ENCODE measurements at regions not wholly inside any gene's neighbourhood (a gene's known extent, or its start where the extent isn't known, plus 50 kb on each side); places are given as distances from the start of the nearest gene placed in this dataset.

- no peaks in the 10 kb centered on the region for H3K36me3 ChIP-seq (ENCODE audit: insufficient read depth, low read length)
- H3K4me2 ChIP-seq (ENCODE audit: low read length) = no peak overlapping the region
- no peaks in the 10 kb centered on the region for H3K36me3 Mint-ChIP-seq (ENCODE audit: low read depth, unreplicated experiment)
- no peak overlapping the region for H3K27ac Mint-ChIP-seq (ENCODE audit: unreplicated experiment)
- DNase-seq (ENCODE audit: low read depth) = no peak
- H3K27me3 Mint-ChIP-seq (ENCODE audit: low read depth, unreplicated experiment) = no peaks in the 10 kb centered on the region
- no peaks in the 10 kb centered on the region for H3K27me3 ChIP-seq (ENCODE audit: insufficient read depth, low read length)
- no peak overlapping the region for H3K4me3 ChIP-seq (ENCODE audit: insufficient read depth, low read depth, low read length)
- TF ChIP-seq EZH2 (IDR thresholded peaks at IDR 0.05; ENCODE audit: insufficient read depth, low read length) = no peak
- no peak for TF ChIP-seq CTCF (IDR thresholded peaks at IDR 0.05; ENCODE audit: insufficient read depth, low read depth, low read length)
- H3K27ac ChIP-seq (ENCODE audit: low read depth, low read length) = no peak overlapping the region
- FAIRE-seq = no peak
- H3K4me1 Mint-ChIP-seq (ENCODE audit: low read depth, unreplicated experiment) = no peaks in the 10 kb centered on the region
- no peak overlapping the region for H2AFZ ChIP-seq (ENCODE audit: low read depth, low read length)
- H3K9me3 ChIP-seq (ENCODE audit: insufficient read depth, low read depth, low read length) = no peaks in the 10 kb centered on the region
- no peak overlapping the region for H3K9ac ChIP-seq (ENCODE audit: low read length)
- H3K79me2 ChIP-seq (ENCODE audit: insufficient read depth, low read length) = no peaks in the 10 kb centered on the region
- no peaks in the 10 kb centered on the region for H3K4me1 ChIP-seq (ENCODE audit: insufficient read depth, low read length)
- peaks cover 4% of the 10 kb centered on the region for H3K9me3 Mint-ChIP-seq (ENCODE audit: unreplicated experiment)
- no peak overlapping the region for H3K4me3 Mint-ChIP-seq (ENCODE audit: unreplicated experiment)
- no peaks in the 10 kb centered on the region for H4K20me1 ChIP-seq (ENCODE audit: insufficient read depth, low read length)
These were observed 669.5 kb downstream of the SQOR start for GRCh38 chr15:46304321-46304720.

DNA sequence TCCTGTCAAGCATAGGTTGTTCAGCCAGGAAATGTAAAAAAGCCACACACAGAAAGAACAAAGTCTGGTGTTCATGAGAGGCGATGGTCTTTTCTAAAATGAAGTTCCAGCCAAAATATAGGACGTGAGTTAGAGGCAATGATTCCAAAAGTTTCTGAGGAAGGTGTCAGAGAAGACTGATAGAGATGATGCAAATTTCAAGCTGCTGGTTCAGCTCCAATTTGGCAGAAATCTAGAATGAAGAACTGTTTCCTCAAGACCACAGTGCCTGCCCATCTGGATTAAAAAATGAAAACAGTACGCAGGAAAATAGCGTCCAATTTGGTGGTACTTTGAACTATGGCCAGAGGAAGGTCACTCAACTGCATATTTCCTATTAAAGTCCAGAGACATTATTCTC, 672.9 kb downstream of the SQOR start:
- Mint-ChIP-seq H3K27me3 (ENCODE audit: low read depth, unreplicated experiment) (no peaks in the 10 kb centered on the region), H3K4me1 (ENCODE audit: low read depth, unreplicated experiment) (no peaks in the 10 kb centered on the region), H3K9me3 (ENCODE audit: unreplicated experiment) (peaks cover 4% of the 10 kb centered on the region), H3K36me3 (ENCODE audit: low read depth, unreplicated experiment) (no peaks in the 10 kb centered on the region), H3K27ac (ENCODE audit: unreplicated experiment) (no peak overlapping the region), H3K4me3 (ENCODE audit: unreplicated experiment) (no peak overlapping the region)
- no peak overlapping the region for H3K27ac ChIP-seq (ENCODE audit: low read depth, low read length)
- no peaks in the 10 kb centered on the region for H3K4me1 ChIP-seq (ENCODE audit: insufficient read depth, low read length)
- H4K20me1 ChIP-seq (ENCODE audit: insufficient read depth, low read length) = no peaks in the 10 kb centered on the region
- H3K27me3 ChIP-seq (ENCODE audit: insufficient read depth, low read length) = no peaks in the 10 kb centered on the region
- no peak for DNase-seq (ENCODE audit: low read depth)
- H3K4me3 ChIP-seq (ENCODE audit: insufficient read depth, low read depth, low read length) = no peak overlapping the region
- H3K4me2 ChIP-seq (ENCODE audit: low read length) = no peak overlapping the region
- no peaks in the 10 kb centered on the region for H3K36me3 ChIP-seq (ENCODE audit: insufficient read depth, low read length)
- TF ChIP-seq EZH2 (IDR thresholded peaks at IDR 0.05; ENCODE audit: insufficient read depth, low read length) (no peak), CTCF (IDR thresholded peaks at IDR 0.05; ENCODE audit: insufficient read depth, low read depth, low read length) (no peak)
- H3K9ac ChIP-seq (ENCODE audit: low read length) = no peak overlapping the region
- H3K9me3 ChIP-seq (ENCODE audit: insufficient read depth, low read depth, low read length) = no peaks in the 10 kb centered on the region
- H2AFZ ChIP-seq (ENCODE audit: low read depth, low read length) = no peak overlapping the region
- no peak for FAIRE-seq
- no peaks in the 10 kb centered on the region for H3K79me2 ChIP-seq (ENCODE audit: insufficient read depth, low read length)

DNA sequence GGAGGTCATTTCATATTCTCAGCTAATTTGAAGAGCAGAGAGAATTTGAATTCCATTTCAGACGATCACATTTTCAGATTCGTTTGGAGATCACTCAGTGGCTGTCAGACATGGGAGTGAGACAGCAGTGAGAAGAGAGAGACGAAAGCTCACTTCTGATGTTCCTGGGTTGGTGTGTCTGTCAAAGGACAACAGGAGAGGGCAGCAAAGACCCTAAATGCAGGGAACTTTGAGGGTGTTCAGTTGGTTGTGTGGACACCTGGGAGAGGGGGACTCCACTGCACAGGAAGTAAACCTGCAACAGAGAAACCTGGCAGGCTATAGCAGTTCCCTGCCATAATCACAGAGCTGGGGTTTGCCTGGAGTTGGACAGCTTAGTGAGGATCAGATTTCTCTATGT, 675.1 kb downstream of the SQOR start:
- Histone ChIP-seq H3K4me1 (ENCODE audit: insufficient read depth, low read length) (no peaks in the 10 kb centered on the region), H3K79me2 (ENCODE audit: insufficient read depth, low read length) (no peaks in the 10 kb centered on the region), H4K20me1 (ENCODE audit: insufficient read depth, low read length) (no peaks in the 10 kb centered on the region), H3K36me3 (ENCODE audit: insufficient read depth, low read length) (no peaks in the 10 kb centered on the region), H2AFZ (ENCODE audit: low read depth, low read length) (no peak overlapping the region), H3K4me3 (ENCODE audit: insufficient read depth, low read depth, low read length) (no peak overlapping the region), H3K9me3 (ENCODE audit: insufficient read depth, low read depth, low read length) (no peaks in the 10 kb centered on the region), H3K27me3 (ENCODE audit: insufficient read depth, low read length) (no peaks in the 10 kb centered on the region), H3K4me2 (ENCODE audit: low read length) (no peak overlapping the region), H3K27ac (ENCODE audit: low read depth, low read length) (no peak overlapping the region), H3K9ac (ENCODE audit: low read length) (no peak overlapping the region)
- FAIRE-seq (no peak), DNase-seq (ENCODE audit: low read depth) (no peak)
- Mint-ChIP-seq H3K36me3 (ENCODE audit: low read depth, unreplicated experiment) (no peaks in the 10 kb centered on the region), H3K4me1 (ENCODE audit: low read depth, unreplicated experiment) (no peaks in the 10 kb centered on the region), H3K9me3 (ENCODE audit: unreplicated experiment) (peaks cover 4% of the 10 kb centered on the region), H3K4me3 (ENCODE audit: unreplicated experiment) (no peak overlapping the region), H3K27me3 (ENCODE audit: low read depth, unreplicated experiment) (no peaks in the 10 kb centered on the region), H3K27ac (ENCODE audit: unreplicated experiment) (no peak overlapping the region)
- TF ChIP-seq EZH2 (IDR thresholded peaks at IDR 0.05; ENCODE audit: insufficient read depth, low read length) (no peak), CTCF (IDR thresholded peaks at IDR 0.05; ENCODE audit: insufficient read depth, low read depth, low read length) (no peak)

Data from astrocyte (in vitro differentiated cells and primary cell).